ENCODE measurements at regions not wholly inside any gene's neighbourhood (a gene's known extent, or its start where the extent isn't known, plus 50 kb on each side); places are given as distances from the start of the nearest gene placed in this dataset.

- no peak for TF ChIP-seq CTCF (conservative IDR thresholded peaks at IDR 0.05; ENCODE audit: low read depth, low read length)
- DNase-seq (ENCODE audit: low read depth) = no peak
These were observed 355.4 kb downstream of the MFSD1 start for GRCh38 chr3:159157275-159157674.

GRCh38 chr3:159158213-159158612 is 356.4 kb downstream of the MFSD1 start:
- DNase-seq (ENCODE audit: low read depth) = no peak
- H3K4me3 ChIP-seq (ENCODE audit: low read depth, low read length) = no peak overlapping the region
- TF ChIP-seq CTCF (conservative IDR thresholded peaks at IDR 0.05; ENCODE audit: low read depth, low read length) = no peak

More at GRCh38 chr3:159157275-159157674, 355.4 kb downstream of the MFSD1 start:
- H3K4me3 ChIP-seq (ENCODE audit: low read depth, low read length) = no peak overlapping the region

GRCh38 chr3:159158801-159159200 is 356.9 kb downstream of the MFSD1 start:
- DNase-seq (ENCODE audit: low read depth) = no peak
- TF ChIP-seq CTCF (conservative IDR thresholded peaks at IDR 0.05; ENCODE audit: low read depth, low read length) = no peak

GRCh38 chr3:159159546-159159945 is 357.7 kb downstream of the MFSD1 start:
- H3K4me3 ChIP-seq (ENCODE audit: low read depth, low read length) = no peak overlapping the region
- TF ChIP-seq CTCF (conservative IDR thresholded peaks at IDR 0.05; ENCODE audit: low read depth, low read length) = no peak
- DNase-seq (ENCODE audit: low read depth) = no peak

More at GRCh38 chr3:159158801-159159200, 356.9 kb downstream of the MFSD1 start:
- no peak overlapping the region for H3K4me3 ChIP-seq (ENCODE audit: low read depth, low read length)

- no peak for TF ChIP-seq CTCF (conservative IDR thresholded peaks at IDR 0.05; ENCODE audit: low read depth, low read length)
- no peak overlapping the region for H3K4me3 ChIP-seq (ENCODE audit: low read depth, low read length)
- no peak for DNase-seq (ENCODE audit: low read depth)
These were observed 361.8 kb downstream of the MFSD1 start for GRCh38 chr3:159163656-159164055.

- no peak for TF ChIP-seq CTCF (conservative IDR thresholded peaks at IDR 0.05; ENCODE audit: low read depth, low read length)
- H3K4me3 ChIP-seq (ENCODE audit: low read depth, low read length) = no peak overlapping the region
- DNase-seq (ENCODE audit: low read depth) = no peak
These were observed 364.1 kb downstream of the MFSD1 start for GRCh38 chr3:159165961-159166360.

GRCh38 chr3:159166899-159167586 is 365.2 kb downstream of the MFSD1 start:
- no peak overlapping the region for H3K4me3 ChIP-seq (ENCODE audit: low read depth, low read length)
- TF ChIP-seq CTCF (conservative IDR thresholded peaks at IDR 0.05; ENCODE audit: low read depth, low read length) = no peak
- DNase-seq (ENCODE audit: low read depth) = no peak
